Mesodermal cell (in vitro differentiated cells): ENCODE measurements at regions not wholly inside any gene's neighbourhood (a gene's known extent, or its start where the extent isn't known, plus 50 kb on each side); places are given as distances from the start of the nearest gene placed in this dataset.
A peak's percentile ranks its signal among the peaks of the same experiment; 100 is the strongest.
"Not testable (repeated sequence)": the region's sequence is repeated elsewhere in the genome, so short reads cannot be mapped to it uniquely, and the experiment has no call there.

ENCODE experiments used
- H3K27ac ChIP-seq: 2 replicates; pipeline ENCODE4 v1.7.0; 2013; ENCODE audit warnings: mild to moderate bottlenecking, low read depth, low read length, moderate library complexity; ENCODE audit not compliant: severe bottlenecking
- H3K36me3 ChIP-seq: 2 replicates; pipeline ENCODE4 v1.7.1; 2013; ENCODE audit warnings: mild to moderate bottlenecking, low read length, moderate library complexity; ENCODE audit not compliant: control insufficient read depth, insufficient read depth
- H3K4me1 ChIP-seq: one replicate; pipeline ENCODE4 v1.7.1; 2013; ENCODE audit warnings: mild to moderate bottlenecking, low read length; ENCODE audit not compliant: insufficient read depth, control insufficient read depth, poor library complexity, severe bottlenecking
- H3K4me3 ChIP-seq: 2 replicates; pipeline ENCODE4 v1.7.0; 2013; ENCODE audit warnings: low read length, control low read depth, mild to moderate bottlenecking; ENCODE audit not compliant: insufficient read depth, poor library complexity, severe bottlenecking; ENCODE audit errors: extremely low read depth
- H3K9me3 ChIP-seq: 2 replicates; pipeline ENCODE4 v1.7.1; 2013; ENCODE audit warnings: mild to moderate bottlenecking, low read length, moderate library complexity; ENCODE audit not compliant: control insufficient read depth
- WGBS, 2 experiments: methylation state at CpG; one replicate each; pipeline ENCODE4 v1.1.5; 2013; ENCODE audit warnings: missing lambda C conversion rate in 2 of 2; ENCODE audit not compliant: insufficient coverage in 2 of 2; 5-methylcytosine and 5-hydroxymethylcytosine counted together

DNA sequence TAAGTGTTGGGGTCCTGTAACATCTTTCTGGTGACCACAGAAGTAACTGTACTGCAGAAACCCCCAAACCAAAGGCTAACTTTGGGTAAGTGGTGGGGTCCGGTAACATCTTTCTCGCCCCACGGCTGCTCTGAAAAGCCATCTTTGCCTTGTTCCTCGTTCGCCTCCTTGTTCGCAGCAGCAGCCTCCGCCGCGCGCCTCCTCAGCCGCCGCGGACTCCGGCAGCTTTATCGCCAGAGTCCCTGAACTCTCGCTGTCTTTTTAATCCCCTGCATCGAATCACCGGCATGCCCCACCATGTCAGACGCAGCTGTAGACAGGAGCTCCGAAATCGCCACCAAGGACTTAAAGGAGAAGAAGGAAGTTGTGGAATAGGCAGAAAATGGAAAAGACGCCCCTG lies 316.8 kb downstream of the TUSC7 start:
- Histone ChIP-seq H3K4me1 (no peaks in the 10 kb centered on the region), H3K4me3 (no peak overlapping the region), H3K36me3 (no peaks in the 10 kb centered on the region), H3K9me3 (no peaks in the 10 kb centered on the region), H3K27ac (no peak overlapping the region)
- 97 to 98% methylated on average over 21 to 22 of the region's 22 CpGs for WGBS, 2 experiments

GRCh38 chr3:117035745-117036144 lies 326.2 kb downstream of the TUSC7 start:
- H3K27ac ChIP-seq, result peak overlapping the region; percentile 71
- no peaks in the 10 kb centered on the region for H3K36me3 ChIP-seq
- H3K9me3 ChIP-seq, result no peaks in the 10 kb centered on the region
- H3K4me1 ChIP-seq, result no peaks in the 10 kb centered on the region
- H3K4me3 ChIP-seq, result no peak overlapping the region

DNA sequence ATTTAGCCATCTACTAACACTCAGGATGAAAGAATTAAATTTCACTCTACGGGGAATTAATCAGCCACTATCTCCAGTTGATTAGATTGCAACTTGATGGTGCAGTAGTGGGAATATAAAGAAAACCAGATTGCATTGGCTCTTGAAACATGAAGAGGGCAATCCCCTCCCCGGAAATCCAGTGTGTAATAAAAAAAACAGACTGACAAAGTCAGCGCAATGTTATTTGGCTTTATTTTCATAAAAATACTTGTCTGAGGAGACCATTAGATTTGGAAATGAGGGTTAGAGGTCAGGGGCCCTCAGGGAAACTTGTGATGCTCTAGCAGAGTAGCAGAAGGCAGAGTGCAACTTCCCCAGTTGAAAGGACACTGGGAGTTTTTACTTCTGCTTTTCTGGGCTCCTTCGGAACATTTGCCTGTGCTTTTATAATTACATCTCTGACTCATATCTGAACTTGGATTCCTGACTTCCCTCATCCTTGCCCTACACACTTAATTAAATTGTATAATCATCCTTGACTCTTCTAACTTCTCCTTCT lies 326.8 kb downstream of the TUSC7 start:
- H3K27ac ChIP-seq, result peak overlapping the region; percentile 71
- 67 to 71% methylated on average over 3 of the region's 4 CpGs for WGBS, 2 experiments
- H3K36me3 ChIP-seq, result no peaks in the 10 kb centered on the region
- no peaks in the 10 kb centered on the region for H3K4me1 ChIP-seq
- no peak overlapping the region for H3K4me3 ChIP-seq
- no peaks in the 10 kb centered on the region for H3K9me3 ChIP-seq

DNA sequence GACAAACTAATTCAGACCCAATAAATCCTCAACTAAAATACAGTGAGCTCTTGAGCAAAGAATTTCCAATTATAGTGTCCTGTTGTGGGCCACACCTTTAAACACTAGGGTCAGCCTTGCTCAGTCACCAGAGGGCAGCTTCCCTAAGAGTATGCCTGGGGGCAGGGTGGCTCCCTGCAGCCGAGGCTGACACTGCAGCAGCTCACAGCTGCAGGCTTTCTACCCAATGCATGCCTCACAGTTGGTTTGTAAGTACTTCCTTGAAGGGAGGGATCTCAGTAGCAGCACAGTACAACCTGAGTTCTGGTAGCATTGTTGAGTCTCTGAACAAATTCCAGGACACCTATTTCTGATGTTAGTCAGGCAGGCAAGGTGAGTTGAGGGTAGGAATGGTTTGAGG lies 335.6 kb downstream of the TUSC7 start:
- no peaks in the 10 kb centered on the region for H3K36me3 ChIP-seq
- no peaks in the 10 kb centered on the region for H3K4me1 ChIP-seq
- WGBS, 2 experiments, result 0% methylated on average over 1 of the region's 1 CpG
- no peaks in the 10 kb centered on the region for H3K9me3 ChIP-seq
- H3K27ac ChIP-seq, result no peak overlapping the region
- no peak overlapping the region for H3K4me3 ChIP-seq

DNA sequence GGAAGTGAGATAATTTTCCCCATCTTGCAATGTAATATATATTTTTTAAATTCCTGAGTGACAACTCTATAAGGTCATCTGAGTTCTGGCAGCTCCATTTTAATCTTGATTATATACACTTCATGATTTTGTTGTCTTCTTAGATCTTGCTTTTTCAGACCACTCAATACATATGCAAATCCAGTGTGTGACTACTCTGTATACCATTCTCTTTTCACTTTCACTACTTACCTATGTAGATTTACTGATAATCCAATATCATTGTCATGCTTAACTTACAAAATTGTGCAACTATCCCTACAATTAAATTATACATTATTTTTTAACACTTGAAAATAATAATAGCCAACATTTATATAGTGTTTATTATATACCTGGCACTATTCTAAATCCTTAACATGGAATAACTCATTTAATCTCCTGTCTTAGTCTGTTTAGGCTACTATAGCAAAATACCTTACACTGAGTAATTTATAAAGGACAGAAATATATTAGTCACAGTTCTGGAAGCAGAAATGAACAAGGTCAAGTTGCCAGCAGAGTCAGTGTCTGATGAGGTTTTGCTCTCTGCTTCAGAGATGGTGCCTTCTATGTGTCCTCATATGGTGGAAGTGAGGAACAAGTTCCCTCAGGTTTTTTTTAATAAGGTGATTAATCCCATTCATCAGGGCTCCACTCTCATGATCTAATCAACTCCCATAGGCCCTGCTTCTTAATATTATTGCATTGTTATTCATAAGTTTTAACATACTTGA lies 338.5 kb downstream of the TUSC7 start:
- H3K4me1 ChIP-seq, result no peaks in the 10 kb centered on the region
- no peak overlapping the region for H3K27ac ChIP-seq
- no peaks in the 10 kb centered on the region for H3K36me3 ChIP-seq
- no peaks in the 10 kb centered on the region for H3K9me3 ChIP-seq
- H3K4me3 ChIP-seq, result no peak overlapping the region

GRCh38 chr3:117052395-117052794 lies 342.8 kb downstream of the TUSC7 start:
- no peak overlapping the region for H3K4me3 ChIP-seq
- H3K27ac ChIP-seq, result no peak overlapping the region
- no peaks in the 10 kb centered on the region for H3K36me3 ChIP-seq
- WGBS, 2 experiments, result 78% methylated on average over 2 of the region's 5 CpGs; no CpG with 5 or more reads in 1 of the 2 experiments
- H3K9me3 ChIP-seq, result no peaks in the 10 kb centered on the region
- no peaks in the 10 kb centered on the region for H3K4me1 ChIP-seq

DNA sequence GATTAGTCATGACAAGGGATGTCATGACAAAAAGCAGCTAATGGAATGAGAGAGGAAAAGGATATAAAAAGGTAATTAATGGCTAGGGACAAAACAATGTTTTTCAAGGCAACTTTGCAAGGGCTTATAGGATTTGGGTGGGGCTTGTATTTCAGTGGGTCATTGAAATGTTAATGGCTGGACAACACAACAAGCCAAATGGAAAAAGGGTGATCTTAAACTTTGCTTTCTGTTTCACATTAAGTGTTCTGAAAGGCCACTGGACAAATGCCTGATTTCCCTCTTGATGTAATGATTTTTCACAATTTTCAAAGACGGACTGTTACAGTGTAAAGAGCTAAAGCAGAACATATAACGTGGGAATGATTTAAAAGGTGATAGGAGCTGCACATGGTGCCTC lies 345.0 kb downstream of the TUSC7 start:
- Histone ChIP-seq H3K36me3 (no peaks in the 10 kb centered on the region), H3K9me3 (no peaks in the 10 kb centered on the region), H3K4me1 (no peaks in the 10 kb centered on the region), H3K4me3 (no peak overlapping the region), H3K27ac (no peak overlapping the region)
- WGBS, 2 experiments, result 83 to 100% methylated on average over 1 of the region's 2 CpGs

DNA sequence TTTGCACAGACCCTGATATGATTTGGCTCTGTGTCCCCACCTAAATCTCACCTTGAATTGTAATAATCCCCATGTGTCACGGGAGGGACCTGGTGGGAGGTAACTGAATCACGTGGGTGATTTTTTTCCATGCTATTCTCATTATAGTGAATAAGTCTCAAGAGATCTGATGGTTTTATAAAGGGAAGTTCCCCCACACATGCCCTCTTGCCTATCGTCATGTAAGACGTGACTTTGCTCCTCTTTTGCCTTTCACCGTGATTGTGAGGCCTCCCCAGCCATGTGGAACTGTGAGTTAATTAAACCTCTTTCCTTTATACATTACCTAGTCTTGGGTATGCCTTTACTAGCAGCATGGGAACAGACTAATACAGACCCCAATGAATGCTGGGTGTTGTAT lies 347.4 kb downstream of the TUSC7 start:
- not testable (repeated sequence) for H3K4me1 ChIP-seq, H3K36me3 ChIP-seq, H3K4me3 ChIP-seq, H3K27ac ChIP-seq, H3K9me3 ChIP-seq
- 100% methylated on average over 2 of the region's 5 CpGs; no CpG with 5 or more reads in 1 of the 2 experiments for WGBS, 2 experiments

DNA sequence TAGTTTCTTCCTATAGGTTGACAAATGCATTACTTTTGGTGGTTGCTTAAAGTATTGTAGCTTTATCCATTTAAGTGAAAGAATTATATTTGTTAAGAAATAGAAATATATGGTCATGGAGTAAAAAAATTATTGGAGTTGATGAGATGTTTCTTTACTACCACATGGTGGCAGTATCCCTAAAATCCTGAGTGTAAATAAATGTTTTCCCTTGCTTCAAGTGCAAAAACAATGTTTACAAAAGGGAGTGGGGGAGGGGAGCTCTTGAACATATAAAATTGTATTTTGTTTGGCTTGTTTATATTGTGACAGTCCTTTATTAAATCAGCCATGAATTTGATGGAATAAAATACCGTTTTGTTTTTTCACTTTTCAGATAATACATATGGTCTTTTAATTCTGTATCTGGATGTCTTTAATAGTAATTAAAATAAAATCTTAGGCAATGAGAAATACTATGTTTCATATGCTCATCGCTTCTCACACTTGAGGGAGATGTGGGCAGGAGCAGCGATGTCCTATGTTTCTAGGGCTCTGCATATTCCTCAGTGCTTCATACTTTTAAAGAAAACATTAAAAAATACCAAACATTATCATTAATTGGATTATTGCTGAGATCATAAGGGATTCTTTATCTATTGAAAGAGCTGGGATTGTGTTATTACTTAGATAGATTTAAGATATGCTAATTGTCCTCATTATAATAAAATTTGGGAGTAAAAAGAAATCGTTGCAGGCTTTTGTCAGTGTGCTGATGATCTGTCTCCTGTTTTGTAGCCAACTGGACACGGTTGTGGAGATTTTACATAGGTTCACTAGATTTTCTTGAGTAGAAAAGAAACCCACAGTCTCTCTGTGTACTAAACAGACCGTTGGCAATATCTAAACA lies 349.7 kb downstream of the TUSC7 start:
- no peaks in the 10 kb centered on the region for H3K9me3 ChIP-seq
- WGBS, 2 experiments, result no CpG with 5 or more reads among the region's 6 CpGs
- no peaks in the 10 kb centered on the region for H3K4me1 ChIP-seq
- H3K27ac ChIP-seq, result no peak overlapping the region
- H3K4me3 ChIP-seq, result no peak overlapping the region
- H3K36me3 ChIP-seq, result no peaks in the 10 kb centered on the region

- no peaks in the 10 kb centered on the region for H3K36me3 ChIP-seq
- WGBS, 2 experiments, result 78 to 100% methylated on average over 2 to 3 of the region's 3 CpGs
- no peak overlapping the region for H3K27ac ChIP-seq
- H3K4me1 ChIP-seq, result no peaks in the 10 kb centered on the region
- H3K9me3 ChIP-seq, result no peaks in the 10 kb centered on the region
- H3K4me3 ChIP-seq, result no peak overlapping the region
These were observed 350.3 kb downstream of the TUSC7 start for GRCh38 chr3:117059956-117060270.

GRCh38 chr3:117063930-117064329 lies 354.4 kb downstream of the TUSC7 start:
- H3K27ac ChIP-seq, result no peak overlapping the region
- no peaks in the 10 kb centered on the region for H3K36me3 ChIP-seq
- H3K4me1 ChIP-seq, result no peaks in the 10 kb centered on the region
- H3K4me3 ChIP-seq, result no peak overlapping the region
- no peaks in the 10 kb centered on the region for H3K9me3 ChIP-seq
- WGBS, 2 experiments, result 92 to 100% methylated on average over 1 of the region's 1 CpG
